Panc1 (cell line): ENCODE measurements at regions not wholly inside any gene's neighbourhood (a gene's known extent, or its start where the extent isn't known, plus 50 kb on each side); places are given as distances from the start of the nearest gene placed in this dataset.

Experiments
- ATAC-seq: fragments of 200-7000 bp; cut with Tn5 transposase; 2 replicates; pipeline ENCODE4 v1.9.1; 2020; ENCODE audit warnings: mild to moderate bottlenecking, moderate library complexity
- BruUV-seq: library from RNA; stranded (reverse); fragments of 400-500 nt; replicated peaks from 2 replicates; lab custom pipeline; 2021; lab: Mats Ljungman, UMichigan
- CTCF ChIA-PET: fragments of 300-600 bp; sonication (Branson Sonifier 250); formaldehyde crosslinking; loops from one replicate; lab custom pipeline; 2022; ENCODE audit warnings: antibody characterized with exemption; lab: Charles Lee
- POLR2A ChIA-PET: fragments of 300-600 bp; sonication (Branson Sonifier 250); formaldehyde crosslinking; loops from one replicate; lab custom pipeline; 2022; ENCODE audit warnings: antibody characterized with exemption; lab: Charles Lee
- DNase-seq: peaks from one replicate; pipeline ENCODE4 v3.0.0-alpha.2; 2010; ENCODE audit warnings: low read depth, low spot score
- H3K27ac ChIP-seq: 2 replicates; pipeline ENCODE4 v1.5.1; 2011; ENCODE audit warnings: mild to moderate bottlenecking, low read length, inconsistent platforms
- H3K27me3 ChIP-seq: fragments of 200-500 bp; sonication (Bioruptor generic); 2 replicates; pipeline ENCODE4 v1.6.0; 2014; ENCODE audit warnings: low read length, inconsistent platforms; ENCODE audit not compliant: control insufficient read depth, insufficient read depth
- H3K36me3 ChIP-seq: fragments of 200-500 bp; sonication (Bioruptor generic); 2 replicates; pipeline ENCODE4 v1.5.1; 2014; ENCODE audit warnings: inconsistent platforms, mild to moderate bottlenecking, low read length, moderate library complexity; ENCODE audit not compliant: control insufficient read depth, insufficient read depth
- H3K4me1 ChIP-seq: 2 replicates; pipeline ENCODE4 v1.5.1; 2011; ENCODE audit warnings: inconsistent platforms, mild to moderate bottlenecking, low read length, moderate library complexity; ENCODE audit not compliant: control insufficient read depth, insufficient read depth
- H3K4me3 ChIP-seq, 2 experiments: 2 replicates each; pipeline ENCODE4 v1.5.1; 2011 to 2012; ENCODE audit warnings: low read depth in 2 of 2, low read length in 2 of 2, mild to moderate bottlenecking in 2 of 2, inconsistent platforms in 1 of 2, moderate library complexity in 1 of 2
- H3K9me3 ChIP-seq: fragments of 200-500 bp; sonication (Bioruptor generic); 2 replicates; pipeline ENCODE4 v1.5.1; 2014; ENCODE audit warnings: low read depth, mild to moderate bottlenecking, inconsistent platforms, low read length, moderate library complexity; ENCODE audit not compliant: control insufficient read depth, insufficient read depth
- CTCF ChIP-seq: fragments of 450-650 bp; IDR thresholded peaks from 2 replicates; pipeline ENCODE4 v1.5.1; 2017; ENCODE audit warnings: mild to moderate bottlenecking
- POLR2AphosphoS5 ChIP-seq: IDR thresholded peaks from 2 replicates; pipeline ENCODE4 v1.6.1; 2012; ENCODE audit warnings: mild to moderate bottlenecking, low read depth, low read length, moderate library complexity
- REST ChIP-seq, 2 experiments: IDR thresholded peaks; 2 replicates each; pipeline ENCODE4 v1.6.1; 2011 to 2012; ENCODE audit warnings: low read depth in 2 of 2, control low read depth in 1 of 2, low read length in 1 of 2, mild to moderate bottlenecking in 1 of 2, moderate library complexity in 1 of 2; ENCODE audit not compliant: insufficient read depth in 1 of 2
- SIN3A ChIP-seq: IDR thresholded peaks from 2 replicates; pipeline ENCODE4 v1.6.1; 2012; ENCODE audit warnings: low read depth, mild to moderate bottlenecking, low read length, moderate library complexity, borderline replicate concordance; ENCODE audit not compliant: insufficient read depth
- TCF7L2 ChIP-seq: IDR thresholded peaks from 2 replicates; pipeline ENCODE4 v1.6.1; 2011; ENCODE audit warnings: mild to moderate bottlenecking, low read depth, low read length, inconsistent platforms
- in situ Hi-C: cut with HindIII; loops from 2 replicates; pipeline ENCODE4 v1.10.0; 2016; ENCODE audit warnings: low sequenced_read_pairs, low pct_unique_long_range_greater_than_20kb
- intact Hi-C: fragments of 100-400 bp; cut with micrococcal nuclease; formaldehyde crosslinking; loops from one replicate; pipeline ENCODE4 v1.10.0; 2022; ENCODE audit not compliant: unreplicated experiment

GRCh38 chr13:50692396-50692915 lies 151.0 kb downstream of the DLEU7 start:
- CTCF ChIA-PET: no interaction called here
- POLR2A ChIA-PET: no interaction called here
- no peak for ATAC-seq
- BruUV-seq: no TSS peak
- Histone ChIP-seq H3K36me3 (no peaks in the 10 kb centered on the region), H3K9me3 (no peaks in the 10 kb centered on the region), H3K27me3 (no peaks in the 10 kb centered on the region), H3K4me1 (peaks cover 24% of the 10 kb centered on the region), H3K4me3 (no peak overlapping the region), H3K27ac (peak overlapping the region; percentile 83)
- no peak for DNase-seq
- TF ChIP-seq SIN3A (no peak), REST (IDR thresholded peaks at IDR 0.05; ENCODE audit: insufficient read depth in 1 of 2, low read depth in 2 of 2, low read length in 1 of 2) (no peak), POLR2AphosphoS5 (no peak), CTCF (no peak), TCF7L2 (no peak)
- intact Hi-C loops (no loop called here), in situ Hi-C loops (no loop called here)

- in situ Hi-C loops (no loop called here), intact Hi-C loops (no loop called here)
- no peaks in the 10 kb centered on the region for H3K27me3 ChIP-seq
- TF ChIP-seq REST (IDR thresholded peaks at IDR 0.05; ENCODE audit: insufficient read depth in 1 of 2, low read depth in 2 of 2, low read length in 1 of 2) (no peak), SIN3A (no peak), CTCF (no peak), POLR2AphosphoS5 (no peak), TCF7L2 (no peak)
- CTCF ChIA-PET: no interaction called here
- ATAC-seq (no peak), DNase-seq (no peak)
- peaks cover 24% of the 10 kb centered on the region for H3K4me1 ChIP-seq
- H3K4me3 ChIP-seq: no peak overlapping the region
- no TSS peak for BruUV-seq
- no peaks in the 10 kb centered on the region for H3K36me3 ChIP-seq
- POLR2A ChIA-PET: no interaction called here
- H3K27ac ChIP-seq: peak overlapping the region; percentile 54; the same call in 1 of the 2 replicates
- no peaks in the 10 kb centered on the region for H3K9me3 ChIP-seq
These were observed 149.8 kb downstream of the DLEU7 start for GRCh38 chr13:50693727-50694126.
